GM12865 (cell line): ENCODE measurements at regions not wholly inside any gene's neighbourhood (a gene's known extent, or its start where the extent isn't known, plus 50 kb on each side); places are given as distances from the start of the nearest gene placed in this dataset.

Experiments used
- DNase-seq: peaks from one replicate; pipeline ENCODE4 v3.0.0; 2010; ENCODE audit warnings: low read depth
- H3K4me3 ChIP-seq: 2 replicates; pipeline ENCODE4 v1.5.1; 2011; ENCODE audit warnings: mild to moderate bottlenecking, low read depth, low read length, control low read depth
- TF ChIP-seq, protein P1 (sequence below): IDR thresholded peaks from 2 replicates; pipeline ENCODE4 v1.5.1; 2011; ENCODE audit warnings: low read length, control low read depth, low read depth, inconsistent platforms; ENCODE audit not compliant: insufficient read depth; ENCODE audit errors: missing control alignments

GRCh38 chrX:8306291-8306925 lies 135.3 kb upstream of the VCX2 start:
- no peak overlapping the region for H3K4me3 ChIP-seq
- TF ChIP-seq, protein P1, sequence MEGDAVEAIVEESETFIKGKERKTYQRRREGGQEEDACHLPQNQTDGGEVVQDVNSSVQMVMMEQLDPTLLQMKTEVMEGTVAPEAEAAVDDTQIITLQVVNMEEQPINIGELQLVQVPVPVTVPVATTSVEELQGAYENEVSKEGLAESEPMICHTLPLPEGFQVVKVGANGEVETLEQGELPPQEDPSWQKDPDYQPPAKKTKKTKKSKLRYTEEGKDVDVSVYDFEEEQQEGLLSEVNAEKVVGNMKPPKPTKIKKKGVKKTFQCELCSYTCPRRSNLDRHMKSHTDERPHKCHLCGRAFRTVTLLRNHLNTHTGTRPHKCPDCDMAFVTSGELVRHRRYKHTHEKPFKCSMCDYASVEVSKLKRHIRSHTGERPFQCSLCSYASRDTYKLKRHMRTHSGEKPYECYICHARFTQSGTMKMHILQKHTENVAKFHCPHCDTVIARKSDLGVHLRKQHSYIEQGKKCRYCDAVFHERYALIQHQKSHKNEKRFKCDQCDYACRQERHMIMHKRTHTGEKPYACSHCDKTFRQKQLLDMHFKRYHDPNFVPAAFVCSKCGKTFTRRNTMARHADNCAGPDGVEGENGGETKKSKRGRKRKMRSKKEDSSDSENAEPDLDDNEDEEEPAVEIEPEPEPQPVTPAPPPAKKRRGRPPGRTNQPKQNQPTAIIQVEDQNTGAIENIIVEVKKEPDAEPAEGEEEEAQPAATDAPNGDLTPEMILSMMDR = no peak
- DNase-seq = no peak

DNA sequence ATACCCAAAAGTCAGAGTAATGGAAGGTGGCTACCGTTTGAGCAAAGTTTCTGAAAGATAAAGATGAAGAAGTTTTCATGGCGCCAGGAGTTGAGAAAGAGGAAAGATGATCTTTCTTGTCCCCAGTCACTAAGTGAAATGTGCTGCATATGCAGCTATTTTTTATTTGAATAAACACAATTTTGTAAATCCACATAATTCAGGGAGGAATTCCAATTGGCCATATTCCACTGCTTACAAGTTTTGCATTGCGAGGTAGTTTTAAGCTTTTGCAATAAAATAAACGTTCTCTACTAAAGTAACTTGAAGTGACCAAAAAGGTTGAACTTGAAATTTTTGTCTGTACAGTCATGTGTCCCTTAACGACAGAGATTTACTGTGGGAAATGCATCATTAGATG lies 139.3 kb upstream of the VCX2 start:
- DNase-seq = no peak
- TF ChIP-seq, protein P1 = no peak
- H3K4me3 ChIP-seq = no peak overlapping the region

- no peak for DNase-seq
- TF ChIP-seq, protein P1 = no peak
- H3K4me3 ChIP-seq = no peak overlapping the region
Observed at GRCh38 chrX:8313844-8314243, 142.8 kb upstream of the VCX2 start.

DNA sequence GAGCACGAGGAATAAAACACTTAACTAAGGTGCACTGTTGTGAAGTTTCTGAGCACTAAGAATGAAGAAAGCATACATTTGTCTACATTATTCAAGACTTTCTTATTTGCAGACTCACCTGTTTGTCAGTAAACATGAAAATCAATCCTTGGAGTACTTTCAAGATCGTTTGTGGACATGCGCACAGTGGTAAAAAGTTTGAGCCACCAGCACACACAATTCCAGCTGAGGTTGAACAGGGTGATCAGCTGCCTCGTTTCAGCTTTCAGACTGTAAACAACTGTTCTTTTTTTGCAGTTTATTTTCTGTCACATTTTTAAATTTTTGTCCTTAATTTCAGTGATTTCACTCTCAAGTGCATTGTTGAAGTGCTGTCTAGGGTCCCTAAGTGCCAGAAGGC lies 143.8 kb upstream of the VCX2 start:
- no peak overlapping the region for H3K4me3 ChIP-seq
- TF ChIP-seq, protein P1 = no peak
- no peak for DNase-seq

DNA sequence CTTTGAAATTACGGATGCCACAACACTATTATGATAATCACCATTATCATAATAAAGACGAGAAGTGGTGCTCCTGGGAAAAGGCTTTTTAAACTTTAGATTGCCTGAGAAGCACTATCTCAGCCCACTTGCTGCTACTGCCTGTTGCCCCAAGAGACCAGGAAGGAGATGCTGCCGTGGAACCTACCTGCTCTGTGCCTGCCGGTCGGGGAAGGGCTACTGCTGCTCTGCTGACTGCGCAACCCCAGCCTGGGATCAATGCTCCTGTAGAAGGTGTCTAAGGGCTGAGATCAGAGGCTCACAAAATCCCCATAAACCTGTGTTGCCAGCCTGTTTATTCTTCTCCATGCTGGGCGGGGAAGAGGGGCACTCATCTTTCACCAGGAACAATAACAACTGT lies 145.3 kb upstream of the VCX3B start:
- H3K4me3 ChIP-seq = no peak overlapping the region
- DNase-seq = no peak
- TF ChIP-seq, protein P1 = no peak

GRCh38 chrX:8323356-8323755 lies 141.3 kb upstream of the VCX3B start:
- DNase-seq = peak; percentile 0
- TF ChIP-seq, protein P1 = peak; percentile 10
- H3K4me3 ChIP-seq = no peak overlapping the region
